RWPE2 (cell line): ENCODE measurements at regions not wholly inside any gene's neighbourhood (a gene's known extent, or its start where the extent isn't known, plus 50 kb on each side); places are given as distances from the start of the nearest gene placed in this dataset.

Source experiments
- ATAC-seq: fragments of 200-7000 bp; cut with Tn5 transposase; 3 replicates; pipeline ENCODE4 v1.9.1; 2021; ENCODE audit warnings: low read depth
- DNase-seq: peaks from one replicate; pipeline ENCODE4 v3.0.0-alpha.2; 2020; ENCODE audit warnings: low spot score
- H3K27ac ChIP-seq: fragments of 450-650 bp; 2 replicates; pipeline ENCODE4 v1.5.1; 2017; ENCODE audit warnings: mild to moderate bottlenecking; ENCODE audit not compliant: poor library complexity, severe bottlenecking
- H3K27me3 ChIP-seq: fragments of 250-450 bp; sonication (Bioruptor Pico); 2 replicates; pipeline ENCODE4 v1.5.1; 2021; ENCODE audit warnings: mild to moderate bottlenecking, moderate library complexity; ENCODE audit not compliant: insufficient read depth, poor library complexity, severe bottlenecking
- H3K36me3 ChIP-seq: fragments of 250-450 bp; sonication (Bioruptor Pico); 2 replicates; pipeline ENCODE4 v1.5.1; 2020; ENCODE audit warnings: low read depth, mild to moderate bottlenecking, moderate library complexity
- H3K4me1 ChIP-seq: fragments of 250-450 bp; sonication (Bioruptor Pico); 2 replicates; pipeline ENCODE4 v1.5.1; 2021; ENCODE audit warnings: mild to moderate bottlenecking, moderate library complexity; ENCODE audit not compliant: insufficient read depth, poor library complexity, severe bottlenecking
- H3K4me3 ChIP-seq: fragments of 250-450 bp; sonication (Bioruptor Pico); 2 replicates; pipeline ENCODE4 v1.5.1; 2021; ENCODE audit warnings: mild to moderate bottlenecking, moderate library complexity; ENCODE audit not compliant: severe bottlenecking
- H3K9me3 ChIP-seq: fragments of 250-450 bp; sonication (Bioruptor Pico); 2 replicates; pipeline ENCODE4 v1.5.1; 2021; ENCODE audit warnings: mild to moderate bottlenecking, moderate library complexity; ENCODE audit not compliant: severe bottlenecking
- CTCF ChIP-seq: fragments of 450-650 bp; IDR thresholded peaks from one replicate; pipeline ENCODE4 v1.5.1; 2017; ENCODE audit warnings: mild to moderate bottlenecking, moderate library complexity; ENCODE audit not compliant: poor library complexity, severe bottlenecking

GRCh38 chr13:74487091-74487722 lies 353.0 kb upstream of the KLF12 start:
- ATAC-seq (no peak), DNase-seq (no peak)
- Histone ChIP-seq H3K27ac (no peak overlapping the region), H3K4me3 (no peak overlapping the region), H3K4me1 (no peaks in the 10 kb centered on the region), H3K27me3 (no peaks in the 10 kb centered on the region), H3K36me3 (no peaks in the 10 kb centered on the region), H3K9me3 (no peaks in the 10 kb centered on the region)
- TF ChIP-seq CTCF, result no peak

- no peaks in the 10 kb centered on the region for H3K4me1 ChIP-seq
- no peak overlapping the region for H3K4me3 ChIP-seq
- no peak overlapping the region for H3K27ac ChIP-seq
- DNase-seq (no peak), ATAC-seq (no peak)
- no peaks in the 10 kb centered on the region for H3K9me3 ChIP-seq
- H3K27me3 ChIP-seq, result no peaks in the 10 kb centered on the region
- no peak for TF ChIP-seq CTCF
- H3K36me3 ChIP-seq, result no peaks in the 10 kb centered on the region
Measured at GRCh38 chr13:74485757-74486156, 351.6 kb upstream of the KLF12 start.

GRCh38 chr13:74479124-74479523 lies 344.9 kb upstream of the KLF12 start:
- no peak for TF ChIP-seq CTCF
- H3K9me3 ChIP-seq, result no peaks in the 10 kb centered on the region
- ATAC-seq (no peak), DNase-seq (no peak)
- H3K4me3 ChIP-seq, result no peak overlapping the region
- no peaks in the 10 kb centered on the region for H3K27me3 ChIP-seq
- H3K27ac ChIP-seq, result no peak overlapping the region
- no peaks in the 10 kb centered on the region for H3K36me3 ChIP-seq
- H3K4me1 ChIP-seq, result no peaks in the 10 kb centered on the region

- Histone ChIP-seq H3K4me1 (no peaks in the 10 kb centered on the region), H3K27ac (no peak overlapping the region), H3K27me3 (no peaks in the 10 kb centered on the region), H3K36me3 (no peaks in the 10 kb centered on the region), H3K4me3 (no peak overlapping the region), H3K9me3 (no peaks in the 10 kb centered on the region)
- TF ChIP-seq CTCF, result no peak
- ATAC-seq (no peak), DNase-seq (no peak)
Measured at GRCh38 chr13:74476788-74477187, 342.6 kb upstream of the KLF12 start.

- no peaks in the 10 kb centered on the region for H3K4me1 ChIP-seq
- no peak for ATAC-seq
- no peak for DNase-seq
- H3K36me3 ChIP-seq, result no peaks in the 10 kb centered on the region
- no peaks in the 10 kb centered on the region for H3K27me3 ChIP-seq
- no peak for TF ChIP-seq CTCF
- H3K4me3 ChIP-seq, result no peak overlapping the region
- no peaks in the 10 kb centered on the region for H3K9me3 ChIP-seq
- no peak overlapping the region for H3K27ac ChIP-seq
Measured at GRCh38 chr13:74476365-74476764, 342.2 kb upstream of the KLF12 start.
